ENCODE measurements at regions not wholly inside any gene's neighbourhood (a gene's known extent, or its start where the extent isn't known, plus 50 kb on each side); places are given as distances from the start of the nearest gene placed in this dataset.

- H3K4me3 Mint-ChIP-seq, result no peak overlapping the region
- H3K36me3 Mint-ChIP-seq (ENCODE audit: low read depth), result no peaks in the 10 kb centered on the region
- H3K4me1 Mint-ChIP-seq (ENCODE audit: low read depth), result no peaks in the 10 kb centered on the region
- no peak for DNase-seq
- intact Hi-C loops (cut with DNase I, micrococcal nuclease), result loop anchor here in 1 of 2 experiments (10.0 kb wide), 1 partner anchor 55 kb away; no protein-coding TSS in a partner anchor
- no peak overlapping the region for H3K27ac Mint-ChIP-seq
- POLR2A ChIA-PET, result no interaction called here
- Histone ChIP-seq H3K27me3 (ENCODE audit: control insufficient read depth in 1 of 2, insufficient read depth in 2 of 2, low read length in 2 of 2) (no peaks in the 10 kb centered on the region), H3K36me3 (ENCODE audit: insufficient read depth, low read length) (no peaks in the 10 kb centered on the region), H3K4me3 (ENCODE audit: low read length) (no peak overlapping the region), H3K9me3 (ENCODE audit: control insufficient read depth in 1 of 2, insufficient read depth in 1 of 2, low read length in 2 of 2) (no peaks in the 10 kb centered on the region), H3K4me1 (ENCODE audit: insufficient read depth, low read length) (no peaks in the 10 kb centered on the region), H3K27ac (ENCODE audit: low read depth in 1 of 2, low read length in 2 of 2) (no peak overlapping the region)
- no peak for ATAC-seq (ENCODE audit: poor library complexity)
- no peaks in the 10 kb centered on the region for H3K27me3 Mint-ChIP-seq
- TF ChIP-seq, protein P1, sequence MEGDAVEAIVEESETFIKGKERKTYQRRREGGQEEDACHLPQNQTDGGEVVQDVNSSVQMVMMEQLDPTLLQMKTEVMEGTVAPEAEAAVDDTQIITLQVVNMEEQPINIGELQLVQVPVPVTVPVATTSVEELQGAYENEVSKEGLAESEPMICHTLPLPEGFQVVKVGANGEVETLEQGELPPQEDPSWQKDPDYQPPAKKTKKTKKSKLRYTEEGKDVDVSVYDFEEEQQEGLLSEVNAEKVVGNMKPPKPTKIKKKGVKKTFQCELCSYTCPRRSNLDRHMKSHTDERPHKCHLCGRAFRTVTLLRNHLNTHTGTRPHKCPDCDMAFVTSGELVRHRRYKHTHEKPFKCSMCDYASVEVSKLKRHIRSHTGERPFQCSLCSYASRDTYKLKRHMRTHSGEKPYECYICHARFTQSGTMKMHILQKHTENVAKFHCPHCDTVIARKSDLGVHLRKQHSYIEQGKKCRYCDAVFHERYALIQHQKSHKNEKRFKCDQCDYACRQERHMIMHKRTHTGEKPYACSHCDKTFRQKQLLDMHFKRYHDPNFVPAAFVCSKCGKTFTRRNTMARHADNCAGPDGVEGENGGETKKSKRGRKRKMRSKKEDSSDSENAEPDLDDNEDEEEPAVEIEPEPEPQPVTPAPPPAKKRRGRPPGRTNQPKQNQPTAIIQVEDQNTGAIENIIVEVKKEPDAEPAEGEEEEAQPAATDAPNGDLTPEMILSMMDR (IDR thresholded peaks at IDR 0.05), result no peak
- H3K9me3 Mint-ChIP-seq, result no peaks in the 10 kb centered on the region
- CTCF ChIA-PET, result no interaction called here
These were observed 214.3 kb upstream of the APCDD1 start for GRCh38 chr18:10239991-10240634.

GRCh38 chr18:10240973-10241372 is 213.5 kb upstream of the APCDD1 start:
- no peak overlapping the region for H3K4me3 ChIP-seq (ENCODE audit: low read length)
- ChIA-PET POLR2A (no interaction called here), CTCF (no interaction called here)
- ATAC-seq (ENCODE audit: poor library complexity) (no peak), DNase-seq (no peak)
- H3K27me3 Mint-ChIP-seq, result no peaks in the 10 kb centered on the region
- H3K4me1 ChIP-seq (ENCODE audit: insufficient read depth, low read length), result no peaks in the 10 kb centered on the region
- H3K4me1 Mint-ChIP-seq (ENCODE audit: low read depth), result no peaks in the 10 kb centered on the region
- no peaks in the 10 kb centered on the region for H3K36me3 ChIP-seq (ENCODE audit: insufficient read depth, low read length)
- TF ChIP-seq, protein P1 (IDR thresholded peaks at IDR 0.05), result no peak
- H3K27ac ChIP-seq (ENCODE audit: low read depth in 1 of 2, low read length in 2 of 2), result no peak overlapping the region
- no peaks in the 10 kb centered on the region for H3K36me3 Mint-ChIP-seq (ENCODE audit: low read depth)
- intact Hi-C loops (cut with DNase I, micrococcal nuclease), result loop anchor here in 1 of 2 experiments (10.0 kb wide), 1 partner anchor 56 kb away; no protein-coding TSS in a partner anchor
- H3K9me3 ChIP-seq (ENCODE audit: control insufficient read depth in 1 of 2, insufficient read depth in 1 of 2, low read length in 2 of 2), result peaks cover 0 to 3% of the 10 kb centered on the region in 2 experiments
- H3K4me3 Mint-ChIP-seq, result no peak overlapping the region
- H3K27ac Mint-ChIP-seq, result no peak overlapping the region
- no peaks in the 10 kb centered on the region for H3K9me3 Mint-ChIP-seq
- H3K27me3 ChIP-seq (ENCODE audit: control insufficient read depth in 1 of 2, insufficient read depth in 2 of 2, low read length in 2 of 2), result no peaks in the 10 kb centered on the region

DNA sequence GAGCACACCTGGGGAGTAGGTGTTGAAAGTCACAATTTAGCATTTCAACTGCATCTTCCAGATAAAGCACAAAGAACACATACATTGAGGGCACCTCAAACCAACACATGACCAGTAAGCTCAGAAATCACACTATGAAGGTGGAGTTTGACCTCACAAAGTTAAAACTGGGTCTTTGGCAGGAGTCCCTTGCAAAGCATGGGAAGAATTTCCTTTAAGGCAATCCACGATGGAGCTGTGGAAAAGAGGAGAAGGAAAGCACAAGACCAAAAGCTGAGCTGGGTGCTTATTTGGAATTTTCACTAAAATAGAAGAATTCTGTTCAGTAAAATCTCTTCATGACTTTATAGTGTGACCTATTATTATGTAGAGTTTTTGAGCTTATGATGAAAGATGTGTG is 212.9 kb upstream of the APCDD1 start:
- no peak overlapping the region for H3K4me3 ChIP-seq (ENCODE audit: low read length)
- POLR2A ChIA-PET, result no interaction called here

More for the DNA sequence above, 212.9 kb upstream of the APCDD1 start:
- TF ChIP-seq, protein P1 (IDR thresholded peaks at IDR 0.05), result no peak
- ATAC-seq (ENCODE audit: poor library complexity), result no peak
- Mint-ChIP-seq H3K4me1 (ENCODE audit: low read depth) (no peaks in the 10 kb centered on the region), H3K27ac (no peak overlapping the region), H3K9me3 (no peaks in the 10 kb centered on the region), H3K4me3 (no peak overlapping the region), H3K27me3 (no peaks in the 10 kb centered on the region), H3K36me3 (ENCODE audit: low read depth) (no peaks in the 10 kb centered on the region)
- H3K27ac ChIP-seq (ENCODE audit: low read depth in 1 of 2, low read length in 2 of 2), result no peak overlapping the region
- CTCF ChIA-PET, result no interaction called here
- H3K36me3 ChIP-seq (ENCODE audit: insufficient read depth, low read length), result no peaks in the 10 kb centered on the region
- H3K9me3 ChIP-seq (ENCODE audit: control insufficient read depth in 1 of 2, insufficient read depth in 1 of 2, low read length in 2 of 2), result peaks cover 0 to 3% of the 10 kb centered on the region in 2 experiments
- no peaks in the 10 kb centered on the region for H3K4me1 ChIP-seq (ENCODE audit: insufficient read depth, low read length)
- no peak for DNase-seq
- intact Hi-C loops (cut with DNase I, micrococcal nuclease), result loop anchor here in 1 of 2 experiments (10.0 kb wide), 1 partner anchor 57 kb away; no protein-coding TSS in a partner anchor
- H3K27me3 ChIP-seq (ENCODE audit: control insufficient read depth in 1 of 2, insufficient read depth in 2 of 2, low read length in 2 of 2), result no peaks in the 10 kb centered on the region
